SK-N-MC (cell line): ENCODE measurements at regions not wholly inside any gene's neighbourhood (a gene's known extent, or its start where the extent isn't known, plus 50 kb on each side); places are given as distances from the start of the nearest gene placed in this dataset.

Source experiments
- EZH2 ChIP-seq: fragments of 200-600 bp; sonication (generic); IDR thresholded peaks from one replicate; pipeline ENCODE4 v1.6.1; 2017; ENCODE audit warnings: antibody characterized with exemption
- POLR2AphosphoS5 ChIP-seq: IDR thresholded peaks from 2 replicates; pipeline ENCODE4 v1.6.1; 2012; ENCODE audit warnings: mild to moderate bottlenecking, low read depth, low read length, borderline replicate concordance

DNA sequence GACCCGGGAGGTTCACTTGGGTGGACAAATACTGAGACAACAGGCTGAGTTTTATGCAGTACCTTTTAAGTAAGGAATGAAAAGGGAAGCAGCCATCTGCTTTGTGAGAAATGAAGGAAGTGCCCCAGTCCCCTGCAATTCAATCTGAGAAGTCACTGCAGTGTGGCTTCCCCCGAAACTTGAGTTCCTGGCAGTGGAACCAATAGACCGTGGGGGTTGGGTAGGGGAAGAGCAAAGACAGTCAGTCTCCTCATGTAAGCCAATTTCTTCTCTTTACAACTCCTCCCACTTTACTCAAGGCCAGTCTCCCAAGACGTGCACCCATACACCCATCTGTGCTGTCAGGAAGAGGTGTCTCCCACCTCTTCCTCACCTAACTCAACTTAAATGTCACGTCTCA is 206.5 kb downstream of the BCAT1 start:
- TF ChIP-seq EZH2 (no peak), POLR2AphosphoS5 (no peak)
